ENCODE measurements at regions not wholly inside any gene's neighbourhood (a gene's known extent, or its start where the extent isn't known, plus 50 kb on each side); places are given as distances from the start of the nearest gene placed in this dataset.

- Mint-ChIP-seq H3K27me3 (no peaks in the 10 kb centered on the region), H3K36me3 (no peaks in the 10 kb centered on the region), H3K9me3 (peaks cover 7 to 32% (median 13%) of the 10 kb centered on the region in 8 donors), H3K27ac (no peak overlapping the region), H3K4me3 (no peak overlapping the region), H3K4me1 (no peaks in the 10 kb centered on the region)
- Histone ChIP-seq H3K9me3 (ENCODE audit: control insufficient read depth in 1 of 2, low read length in 2 of 2) (no peaks in the 10 kb centered on the region), H3K4me1 (ENCODE audit: insufficient read depth, low read length) (no peaks in the 10 kb centered on the region), H3K36me3 (ENCODE audit: insufficient read depth, low read length) (no peaks in the 10 kb centered on the region), H3K27ac (ENCODE audit: low read depth, low read length) (no peak overlapping the region), H3K27me3 (ENCODE audit: insufficient read depth, low read length) (no peaks in the 10 kb centered on the region), H3K4me3 (ENCODE audit: low read length in 2 of 2) (no peak overlapping the region)
- DNase-seq, result no peak
- intact Hi-C loops (cut with micrococcal nuclease), result no loop called here
- ChIA-PET POLR2A (ENCODE audit: partially characterized antibody) (no interaction called here), CTCF (ENCODE audit: partially characterized antibody) (no interaction called here)
Observed at GRCh38 chr4:29259556-29259955, 1460.6 kb upstream of the PCDH7 start.

DNA sequence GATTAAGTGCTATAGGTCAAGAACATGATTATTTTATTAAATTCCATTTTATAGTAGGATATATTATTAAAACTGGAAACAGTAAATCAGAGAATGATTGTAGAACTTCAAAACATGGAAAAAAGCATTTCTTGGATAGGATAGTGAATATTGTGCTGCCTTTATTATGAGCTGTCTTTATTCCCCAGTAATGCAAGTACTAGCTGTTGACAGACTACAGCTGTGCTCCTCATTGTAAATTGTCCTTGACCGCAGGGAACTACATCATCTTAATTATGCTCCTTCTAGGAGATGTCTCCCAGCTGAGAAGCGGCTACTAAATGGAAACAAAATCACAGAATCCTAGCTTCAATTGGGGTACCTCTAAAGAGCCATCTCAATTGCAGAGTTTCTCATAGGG, 1457.2 kb upstream of the PCDH7 start:
- Mint-ChIP-seq H3K9me3 (peaks cover 4 to 28% (median 9%) of the 10 kb centered on the region in 8 donors), H3K4me3 (no peak overlapping the region), H3K4me1 (no peaks in the 10 kb centered on the region), H3K27me3 (no peaks in the 10 kb centered on the region), H3K36me3 (no peaks in the 10 kb centered on the region), H3K27ac (no peak overlapping the region)
- intact Hi-C loops (cut with micrococcal nuclease), result no loop called here
- DNase-seq, result no peak
- Histone ChIP-seq H3K4me1 (ENCODE audit: insufficient read depth, low read length) (no peaks in the 10 kb centered on the region), H3K9me3 (ENCODE audit: control insufficient read depth in 1 of 2, low read length in 2 of 2) (no peaks in the 10 kb centered on the region), H3K36me3 (ENCODE audit: insufficient read depth, low read length) (no peaks in the 10 kb centered on the region), H3K27me3 (ENCODE audit: insufficient read depth, low read length) (no peaks in the 10 kb centered on the region), H3K4me3 (ENCODE audit: low read length in 2 of 2) (no peak overlapping the region), H3K27ac (ENCODE audit: low read depth, low read length) (no peak overlapping the region)
- POLR2A ChIA-PET (ENCODE audit: partially characterized antibody), result no interaction called here
- CTCF ChIA-PET (ENCODE audit: partially characterized antibody), result no interaction called here

DNA sequence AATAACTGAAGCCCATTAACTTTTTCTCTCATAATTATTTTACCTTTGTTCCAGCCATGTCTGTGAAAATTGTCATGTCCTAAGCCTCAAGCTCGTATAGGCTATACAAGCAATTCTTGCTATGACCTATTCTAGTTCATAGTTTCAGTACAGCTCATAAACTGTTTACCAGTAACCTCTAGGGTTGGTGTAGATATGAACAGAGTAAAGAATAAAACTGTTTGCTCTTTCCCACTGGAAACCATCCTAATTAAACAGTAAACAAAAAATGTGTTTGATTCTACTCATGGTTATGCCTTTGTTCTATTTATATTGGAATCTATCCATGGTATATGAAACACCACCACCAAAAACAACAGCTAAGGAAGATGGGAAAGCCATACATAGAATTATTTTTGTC, 1444.0 kb upstream of the PCDH7 start:
- CTCF ChIA-PET (ENCODE audit: partially characterized antibody), result no interaction called here
- Histone ChIP-seq H3K4me3 (ENCODE audit: low read length in 2 of 2) (no peak overlapping the region), H3K27me3 (ENCODE audit: insufficient read depth, low read length) (no peaks in the 10 kb centered on the region), H3K27ac (ENCODE audit: low read depth, low read length) (no peak overlapping the region), H3K36me3 (ENCODE audit: insufficient read depth, low read length) (no peaks in the 10 kb centered on the region), H3K9me3 (ENCODE audit: control insufficient read depth in 1 of 2, low read length in 2 of 2) (no peaks in the 10 kb centered on the region), H3K4me1 (ENCODE audit: insufficient read depth, low read length) (no peaks in the 10 kb centered on the region)
- intact Hi-C loops (cut with micrococcal nuclease), result no loop called here
- no peak for DNase-seq
- Mint-ChIP-seq H3K27ac (no peak overlapping the region), H3K9me3 (peaks cover 0 to 16% (median 8%) of the 10 kb centered on the region in 8 donors), H3K4me3 (no peak overlapping the region), H3K4me1 (no peaks in the 10 kb centered on the region), H3K36me3 (no peaks in the 10 kb centered on the region), H3K27me3 (no peaks in the 10 kb centered on the region)
- POLR2A ChIA-PET (ENCODE audit: partially characterized antibody), result no interaction called here

DNA sequence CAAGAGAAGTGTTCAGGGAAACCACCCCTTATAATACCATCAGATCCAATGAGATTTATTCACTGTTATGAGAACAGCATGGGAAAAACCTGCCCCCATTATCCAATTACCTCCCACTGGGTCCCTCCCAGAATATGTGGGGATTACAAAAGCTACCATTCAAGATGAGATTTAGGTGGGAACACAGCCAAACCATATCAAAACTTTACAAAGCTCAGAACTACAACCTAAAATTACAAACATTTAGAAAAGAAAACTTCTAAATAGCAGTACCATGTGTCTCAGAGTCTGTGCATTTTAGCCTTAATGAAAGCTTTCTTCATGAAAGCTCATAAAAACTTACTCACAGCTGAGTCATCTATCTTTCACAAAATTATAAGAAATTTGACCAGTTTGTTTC, 1442.8 kb upstream of the PCDH7 start:
- ChIA-PET CTCF (ENCODE audit: partially characterized antibody) (interaction anchor here (1.2 kb wide), 1 partner anchor 15 kb away, joined by 4 read pairs; no protein-coding TSS in a partner anchor), POLR2A (ENCODE audit: partially characterized antibody) (no interaction called here)
- no peak overlapping the region for H3K4me3 Mint-ChIP-seq
- Histone ChIP-seq H3K9me3 (ENCODE audit: control insufficient read depth in 1 of 2, low read length in 2 of 2) (no peaks in the 10 kb centered on the region), H3K27me3 (ENCODE audit: insufficient read depth, low read length) (no peaks in the 10 kb centered on the region), H3K36me3 (ENCODE audit: insufficient read depth, low read length) (no peaks in the 10 kb centered on the region), H3K27ac (ENCODE audit: low read depth, low read length) (no peak overlapping the region), H3K4me3 (ENCODE audit: low read length in 2 of 2) (no peak overlapping the region), H3K4me1 (ENCODE audit: insufficient read depth, low read length) (no peaks in the 10 kb centered on the region)
- no peak overlapping the region for H3K27ac Mint-ChIP-seq
- H3K9me3 Mint-ChIP-seq, result peaks cover 0 to 17% (median 6%) of the 10 kb centered on the region in 8 donors
- H3K27me3 Mint-ChIP-seq, result no peaks in the 10 kb centered on the region
- DNase-seq, result no peak
- intact Hi-C loops (cut with micrococcal nuclease), result no loop called here
- no peaks in the 10 kb centered on the region for H3K36me3 Mint-ChIP-seq
- H3K4me1 Mint-ChIP-seq, result no peaks in the 10 kb centered on the region

- H3K36me3 ChIP-seq (ENCODE audit: insufficient read depth, low read length), result no peaks in the 10 kb centered on the region
- no peak overlapping the region for H3K4me3 ChIP-seq (ENCODE audit: low read length in 2 of 2)
- no peaks in the 10 kb centered on the region for H3K36me3 Mint-ChIP-seq
- H3K27me3 ChIP-seq (ENCODE audit: insufficient read depth, low read length), result no peaks in the 10 kb centered on the region
- DNase-seq, result no peak
- no peak overlapping the region for H3K27ac ChIP-seq (ENCODE audit: low read depth, low read length)
- CTCF ChIA-PET (ENCODE audit: partially characterized antibody), result interaction anchor here (1.2 kb wide), 1 partner anchor 14 kb away, joined by 4 read pairs; no protein-coding TSS in a partner anchor
- H3K27ac Mint-ChIP-seq, result no peak overlapping the region
- H3K4me1 Mint-ChIP-seq, result no peaks in the 10 kb centered on the region
- no peaks in the 10 kb centered on the region for H3K4me1 ChIP-seq (ENCODE audit: insufficient read depth, low read length)
- intact Hi-C loops (cut with micrococcal nuclease), result no loop called here
- H3K9me3 ChIP-seq (ENCODE audit: control insufficient read depth in 1 of 2, low read length in 2 of 2), result no peaks in the 10 kb centered on the region
- no peak overlapping the region for H3K4me3 Mint-ChIP-seq
- H3K27me3 Mint-ChIP-seq, result no peaks in the 10 kb centered on the region
- POLR2A ChIA-PET (ENCODE audit: partially characterized antibody), result no interaction called here
- H3K9me3 Mint-ChIP-seq, result peaks cover 0 to 18% (median 6%) of the 10 kb centered on the region in 8 donors
Observed at GRCh38 chr4:29278585-29278984, 1441.6 kb upstream of the PCDH7 start.

GRCh38 chr4:29289118-29289517, 1431.1 kb upstream of the PCDH7 start:
- intact Hi-C loops (cut with micrococcal nuclease), result no loop called here
- Mint-ChIP-seq H3K4me1 (no peaks in the 10 kb centered on the region), H3K27me3 (no peaks in the 10 kb centered on the region), H3K27ac (no peak overlapping the region), H3K36me3 (no peaks in the 10 kb centered on the region), H3K9me3 (peaks cover under 1 to 16% (median 6%) of the 10 kb centered on the region in 8 donors), H3K4me3 (no peak overlapping the region)
- ChIA-PET POLR2A (ENCODE audit: partially characterized antibody) (no interaction called here), CTCF (ENCODE audit: partially characterized antibody) (no interaction called here)
- H3K27ac ChIP-seq (ENCODE audit: low read depth, low read length), result no peak overlapping the region
- H3K27me3 ChIP-seq (ENCODE audit: insufficient read depth, low read length), result no peaks in the 10 kb centered on the region
- DNase-seq, result no peak
- no peaks in the 10 kb centered on the region for H3K9me3 ChIP-seq (ENCODE audit: control insufficient read depth in 1 of 2, low read length in 2 of 2)
- H3K4me3 ChIP-seq (ENCODE audit: low read length in 2 of 2), result no peak overlapping the region
- no peaks in the 10 kb centered on the region for H3K36me3 ChIP-seq (ENCODE audit: insufficient read depth, low read length)
- H3K4me1 ChIP-seq (ENCODE audit: insufficient read depth, low read length), result no peaks in the 10 kb centered on the region

DNA sequence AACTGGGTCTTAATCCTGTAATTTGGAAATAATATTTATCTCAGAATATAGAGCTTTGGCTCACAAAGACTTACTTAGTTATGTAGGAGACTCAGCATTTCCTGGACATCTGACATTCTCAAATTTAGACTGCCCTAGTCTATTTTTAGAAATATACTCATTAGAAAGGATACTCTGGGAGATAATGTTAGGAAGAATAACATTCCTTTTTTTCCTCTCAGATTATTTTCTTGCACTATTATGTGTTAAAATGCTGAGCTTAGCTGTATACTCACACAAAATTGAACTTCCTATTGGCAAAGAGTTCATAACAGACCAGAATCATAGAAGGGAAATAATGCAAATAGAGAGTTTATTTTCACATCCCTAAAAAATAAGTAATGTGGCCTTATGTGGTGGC, 1424.9 kb upstream of the PCDH7 start:
- no peak overlapping the region for H3K27ac ChIP-seq (ENCODE audit: low read depth, low read length)
- H3K4me1 Mint-ChIP-seq, result no peaks in the 10 kb centered on the region
- peaks cover 0 to 15% (median 7%) of the 10 kb centered on the region in 8 donors for H3K9me3 Mint-ChIP-seq
- no peaks in the 10 kb centered on the region for H3K36me3 ChIP-seq (ENCODE audit: insufficient read depth, low read length)
- H3K4me3 ChIP-seq (ENCODE audit: low read length in 2 of 2), result no peak overlapping the region
- no peaks in the 10 kb centered on the region for H3K27me3 Mint-ChIP-seq
- no peaks in the 10 kb centered on the region for H3K36me3 Mint-ChIP-seq
- intact Hi-C loops (cut with micrococcal nuclease), result no loop called here
- DNase-seq, result no peak
- H3K27ac Mint-ChIP-seq, result no peak overlapping the region
- no peaks in the 10 kb centered on the region for H3K27me3 ChIP-seq (ENCODE audit: insufficient read depth, low read length)
- no peak overlapping the region for H3K4me3 Mint-ChIP-seq
- H3K4me1 ChIP-seq (ENCODE audit: insufficient read depth, low read length), result no peaks in the 10 kb centered on the region
- POLR2A ChIA-PET (ENCODE audit: partially characterized antibody), result no interaction called here
- H3K9me3 ChIP-seq (ENCODE audit: control insufficient read depth in 1 of 2, low read length in 2 of 2), result no peaks in the 10 kb centered on the region
- CTCF ChIA-PET (ENCODE audit: partially characterized antibody), result no interaction called here

- Mint-ChIP-seq H3K36me3 (no peaks in the 10 kb centered on the region), H3K27ac (no peak overlapping the region)
- no peak for DNase-seq
Observed at GRCh38 chr4:29304595-29304994, 1415.6 kb upstream of the PCDH7 start.

More at GRCh38 chr4:29304595-29304994, 1415.6 kb upstream of the PCDH7 start:
- H3K27ac ChIP-seq (ENCODE audit: low read depth, low read length), result no peak overlapping the region
- no peaks in the 10 kb centered on the region for H3K27me3 ChIP-seq (ENCODE audit: insufficient read depth, low read length)
- Mint-ChIP-seq H3K27me3 (no peaks in the 10 kb centered on the region), H3K4me1 (no peaks in the 10 kb centered on the region), H3K4me3 (no peak overlapping the region), H3K9me3 (peaks cover 0 to 17% (median 2%) of the 10 kb centered on the region in 8 donors)
- intact Hi-C loops (cut with micrococcal nuclease), result no loop called here
- no peaks in the 10 kb centered on the region for H3K9me3 ChIP-seq (ENCODE audit: control insufficient read depth in 1 of 2, low read length in 2 of 2)
- ChIA-PET CTCF (ENCODE audit: partially characterized antibody) (no interaction called here), POLR2A (ENCODE audit: partially characterized antibody) (no interaction called here)
- no peak overlapping the region for H3K4me3 ChIP-seq (ENCODE audit: low read length in 2 of 2)
- H3K36me3 ChIP-seq (ENCODE audit: insufficient read depth, low read length), result no peaks in the 10 kb centered on the region
- H3K4me1 ChIP-seq (ENCODE audit: insufficient read depth, low read length), result no peaks in the 10 kb centered on the region

Measured in CD4-positive, alpha-beta memory T cell (primary cell).